GM23248 (cell line): ENCODE measurements at regions not wholly inside any gene's neighbourhood (a gene's known extent, or its start where the extent isn't known, plus 50 kb on each side); places are given as distances from the start of the nearest gene placed in this dataset.

ENCODE experiments used
- DNase-seq: peaks from one replicate; pipeline ENCODE4 v3.0.0-alpha.2; 2015
- H2AFZ ChIP-seq: fragments of 200-600 bp; sonication (generic); 2 replicates; pipeline ENCODE4 v1.6.1; 2016; ENCODE audit warnings: antibody characterized with exemption
- H3F3A ChIP-seq: fragments of 200-600 bp; sonication (generic); 2 replicates; pipeline ENCODE4 v1.6.1; 2016; ENCODE audit warnings: mild to moderate bottlenecking, antibody characterized with exemption, mixed run types; ENCODE audit not compliant: insufficient read depth
- H3K27ac ChIP-seq: fragments of 200-600 bp; sonication (generic); 2 replicates; pipeline ENCODE4 v1.5.1; 2016; ENCODE audit warnings: mild to moderate bottlenecking
- H3K27me3 ChIP-seq: fragments of 200-600 bp; sonication (generic); replicated peaks from 2 replicates; pipeline ENCODE4 v1.6.1; 2016; ENCODE audit warnings: mild to moderate bottlenecking; ENCODE audit not compliant: insufficient read depth
- H3K36me3 ChIP-seq: fragments of 200-600 bp; sonication (generic); 2 replicates; pipeline ENCODE4 v1.6.1; 2016; ENCODE audit warnings: low read depth, mild to moderate bottlenecking
- H3K4me1 ChIP-seq: fragments of 200-600 bp; sonication (generic); 2 replicates; pipeline ENCODE4 v1.6.1; 2016; ENCODE audit warnings: mild to moderate bottlenecking; ENCODE audit not compliant: insufficient read depth
- H3K4me2 ChIP-seq: fragments of 200-600 bp; sonication (generic); one replicate; pipeline ENCODE4 v1.6.1; 2016; ENCODE audit warnings: mild to moderate bottlenecking; ENCODE audit not compliant: unreplicated experiment
- H3K4me3 ChIP-seq: fragments of 200-600 bp; sonication (generic); 2 replicates; pipeline ENCODE4 v1.5.1; 2016; ENCODE audit warnings: mild to moderate bottlenecking
- H3K79me2 ChIP-seq: fragments of 200-600 bp; sonication (generic); 2 replicates; pipeline ENCODE4 v1.6.1; 2016; ENCODE audit warnings: mild to moderate bottlenecking; ENCODE audit not compliant: insufficient read depth
- H3K9ac ChIP-seq: fragments of 200-600 bp; sonication (generic); 2 replicates; pipeline ENCODE4 v1.6.1; 2016; ENCODE audit warnings: mild to moderate bottlenecking
- H3K9me2 ChIP-seq: fragments of 200-600 bp; sonication (generic); 2 replicates; pipeline ENCODE4 v1.6.1; 2016; ENCODE audit warnings: mixed run types, mild to moderate bottlenecking, moderate library complexity; ENCODE audit not compliant: insufficient read depth
- H3K9me3 ChIP-seq: fragments of 200-600 bp; sonication (generic); one replicate; pipeline ENCODE4 v1.6.1; 2017; ENCODE audit warnings: low read depth
- H4K20me1 ChIP-seq: fragments of 200-600 bp; sonication (generic); 2 replicates; pipeline ENCODE4 v1.6.0; 2016; ENCODE audit not compliant: insufficient read depth
- EZH2 ChIP-seq: fragments of 200-600 bp; sonication (generic); IDR thresholded peaks from 2 replicates; pipeline ENCODE4 v1.6.1; 2018; ENCODE audit warnings: antibody characterized with exemption, mild to moderate bottlenecking; ENCODE audit not compliant: insufficient read depth, poor library complexity, severe bottlenecking
- EZH2phosphoT487 ChIP-seq: fragments of 200-600 bp; sonication (generic); IDR thresholded peaks from 2 replicates; pipeline ENCODE4 v1.6.1; 2018; ENCODE audit warnings: antibody characterized with exemption, moderate library complexity, mild to moderate bottlenecking, low read depth; ENCODE audit not compliant: insufficient read depth
- WGBS, 2 experiments: methylation state at CpG; one replicate each; pipeline ENCODE4 v1.1.6; 2015 to 2017; ENCODE audit warnings: low lambda C conversion rate in 2 of 2, low coverage in 1 of 2; ENCODE audit errors: missing lambda C conversion rate in 2 of 2; 5-methylcytosine and 5-hydroxymethylcytosine counted together
- in situ Hi-C: fragments of 300-500 bp; cut with MboI; formaldehyde crosslinking; loops from 2 replicates; pipeline ENCODE4 v1.15.0; 2020

- Histone ChIP-seq H3K27me3 (no peaks in the 10 kb centered on the region), H3K4me2 (no peak overlapping the region), H2AFZ (no peak overlapping the region), H3K79me2 (peaks cover 35% of the 10 kb centered on the region), H3K4me3 (no peak overlapping the region), H4K20me1 (no peaks in the 10 kb centered on the region), H3K27ac (no peak overlapping the region), H3F3A (peaks cover 5% of the 10 kb centered on the region; the same call in 1 of the 2 replicates), H3K9ac (no peak overlapping the region), H3K36me3 (no peaks in the 10 kb centered on the region), H3K9me2 (no peaks in the 10 kb centered on the region), H3K4me1 (peaks cover 32% of the 10 kb centered on the region), H3K9me3 (no peaks in the 10 kb centered on the region)
- no peak for TF ChIP-seq EZH2
- TF ChIP-seq EZH2phosphoT487: no peak
- WGBS, 2 experiments: 94 to 98% methylated on average over 3 of the region's 3 CpGs
- peak; percentile 24 for DNase-seq
- in situ Hi-C loops: loop anchor here (25.0 kb wide), 1 partner anchor 522 kb away; no protein-coding TSS in a partner anchor
Measured at GRCh38 chrX:45840411-45840950, 639.8 kb upstream of the DIPK2B start.

GRCh38 chrX:45830343-45830742, 629.7 kb upstream of the DIPK2B start:
- Histone ChIP-seq H2AFZ (no peak overlapping the region), H3K4me3 (no peak overlapping the region), H3K9me3 (no peaks in the 10 kb centered on the region), H3K27me3 (no peaks in the 10 kb centered on the region), H3K36me3 (no peaks in the 10 kb centered on the region), H4K20me1 (no peaks in the 10 kb centered on the region), H3F3A (no peaks in the 10 kb centered on the region), H3K4me1 (no peaks in the 10 kb centered on the region), H3K27ac (no peak overlapping the region), H3K9ac (no peak overlapping the region), H3K4me2 (no peak overlapping the region), H3K9me2 (no peaks in the 10 kb centered on the region), H3K79me2 (peaks cover 57% of the 10 kb centered on the region)
- DNase-seq: no peak
- in situ Hi-C loops: loop anchor here (25.0 kb wide), 1 partner anchor 532 kb away; no protein-coding TSS in a partner anchor
- no peak for TF ChIP-seq EZH2phosphoT487
- TF ChIP-seq EZH2: no peak
- 100% methylated on average over 2 of the region's 2 CpGs for WGBS, 2 experiments

- Histone ChIP-seq H3K4me3 (no peak overlapping the region), H3K79me2 (peaks cover 48% of the 10 kb centered on the region), H3K9me3 (no peaks in the 10 kb centered on the region), H3K4me1 (peaks cover 16% of the 10 kb centered on the region), H3K4me2 (peak overlapping the region; percentile 23), H3K27me3 (no peaks in the 10 kb centered on the region), H3F3A (peaks cover 17% of the 10 kb centered on the region), H3K9ac (no peak overlapping the region), H4K20me1 (no peaks in the 10 kb centered on the region), H2AFZ (no peak overlapping the region), H3K9me2 (no peaks in the 10 kb centered on the region), H3K27ac (peak overlapping the region; percentile 54), H3K36me3 (no peaks in the 10 kb centered on the region)
- 9 to 23% methylated on average over 4 to 6 of the region's 6 CpGs for WGBS, 2 experiments
- peak; percentile 94 for DNase-seq
- TF ChIP-seq EZH2phosphoT487 (no peak), EZH2 (no peak)
- in situ Hi-C loops: no loop called here
Measured at GRCh38 chrX:45824471-45824870, 623.8 kb upstream of the DIPK2B start.

- Histone ChIP-seq H3K9ac (no peak overlapping the region), H3K79me2 (peaks cover 57% of the 10 kb centered on the region)
Measured at GRCh38 chrX:45823536-45823935, 622.9 kb upstream of the DIPK2B start.

More at GRCh38 chrX:45823536-45823935, 622.9 kb upstream of the DIPK2B start:
- no peak overlapping the region for H2AFZ ChIP-seq
- TF ChIP-seq EZH2phosphoT487 (no peak), EZH2 (no peak)
- H3K9me3 ChIP-seq: no peaks in the 10 kb centered on the region
- peak overlapping the region; percentile 54 for H3K27ac ChIP-seq
- H3K9me2 ChIP-seq: no peaks in the 10 kb centered on the region
- 86 to 95% methylated on average over 1 of the region's 1 CpG for WGBS, 2 experiments
- H3K4me1 ChIP-seq: peaks cover 16% of the 10 kb centered on the region
- DNase-seq: peak; percentile 12
- in situ Hi-C loops: no loop called here
- H3K27me3 ChIP-seq: no peaks in the 10 kb centered on the region
- no peaks in the 10 kb centered on the region for H3K36me3 ChIP-seq
- no peaks in the 10 kb centered on the region for H4K20me1 ChIP-seq
- H3K4me2 ChIP-seq: peak overlapping the region; percentile 23
- H3K4me3 ChIP-seq: no peak overlapping the region
- peaks cover 17% of the 10 kb centered on the region for H3F3A ChIP-seq
